ENCODE measurements at regions not wholly inside any gene's neighbourhood (a gene's known extent, or its start where the extent isn't known, plus 50 kb on each side); places are given as distances from the start of the nearest gene placed in this dataset.

- no peak overlapping the region for H3K27ac ChIP-seq (ENCODE audit: low read length)
- no peaks in the 10 kb centered on the region for H3K36me3 Mint-ChIP-seq
- DNase-seq (no peak), ATAC-seq (no peak)
- WGBS (ENCODE audit: insufficient coverage) = 66% methylated on average over 3 of the region's 3 CpGs
- peaks cover 0 to 6% of the 10 kb centered on the region in 2 donors for H3K4me1 Mint-ChIP-seq
- H3K9me3 ChIP-seq (ENCODE audit: control insufficient read depth, insufficient read depth, low read length) = no peaks in the 10 kb centered on the region
- no peaks in the 10 kb centered on the region for H3K27me3 ChIP-seq (ENCODE audit: control insufficient read depth, insufficient read depth, low read length)
- H3K27me3 Mint-ChIP-seq (ENCODE audit: low read depth in 2 of 2) = peaks cover 0 to 3% of the 10 kb centered on the region in 2 donors
- H3K4me1 ChIP-seq (ENCODE audit: control insufficient read depth, insufficient read depth, low read length) = no peaks in the 10 kb centered on the region
- H3K9me3 Mint-ChIP-seq = no peaks in the 10 kb centered on the region
- no peak for TF ChIP-seq CTCF (IDR thresholded peaks at IDR 0.05)
- no peaks in the 10 kb centered on the region for H3K36me3 ChIP-seq (ENCODE audit: control insufficient read depth, insufficient read depth, low read length)
- intact Hi-C loops (cut with micrococcal nuclease) = no loop called here
- no peak overlapping the region for H3K4me3 ChIP-seq (ENCODE audit: low read length)
- no peak overlapping the region for H3K4me3 Mint-ChIP-seq
- no peak overlapping the region for H3K27ac Mint-ChIP-seq
Measured at GRCh38 chr2:122029945-122030344, 274.5 kb downstream of the TSN start.

GRCh38 chr2:122031544-122032263 is 276.3 kb downstream of the TSN start:
- H3K36me3 Mint-ChIP-seq = no peaks in the 10 kb centered on the region
- ATAC-seq (peak in 1 of 3 donors; percentile 25), DNase-seq (no peak)
- no peaks in the 10 kb centered on the region for H3K9me3 Mint-ChIP-seq
- intact Hi-C loops (cut with micrococcal nuclease) = no loop called here
- Histone ChIP-seq H3K27ac (ENCODE audit: low read length) (no peak overlapping the region), H3K4me1 (ENCODE audit: control insufficient read depth, insufficient read depth, low read length) (no peaks in the 10 kb centered on the region), H3K9me3 (ENCODE audit: control insufficient read depth, insufficient read depth, low read length) (no peaks in the 10 kb centered on the region), H3K27me3 (ENCODE audit: control insufficient read depth, insufficient read depth, low read length) (no peaks in the 10 kb centered on the region), H3K4me3 (ENCODE audit: low read length) (no peak overlapping the region), H3K36me3 (ENCODE audit: control insufficient read depth, insufficient read depth, low read length) (no peaks in the 10 kb centered on the region)
- H3K27me3 Mint-ChIP-seq (ENCODE audit: low read depth in 2 of 2) = peaks cover 0 to 3% of the 10 kb centered on the region in 2 donors
- H3K4me3 Mint-ChIP-seq = no peak overlapping the region
- 48% methylated on average over 10 of the region's 10 CpGs for WGBS (ENCODE audit: insufficient coverage)
- H3K4me1 Mint-ChIP-seq = peaks cover 0 to 6% of the 10 kb centered on the region in 2 donors
- H3K27ac Mint-ChIP-seq = no peak overlapping the region
- TF ChIP-seq CTCF (IDR thresholded peaks at IDR 0.05) = no peak

GRCh38 chr2:122032264-122032645 is 276.8 kb downstream of the TSN start:
- peaks cover 0 to 6% of the 10 kb centered on the region in 2 donors for H3K4me1 Mint-ChIP-seq

More at GRCh38 chr2:122032264-122032645, 276.8 kb downstream of the TSN start:
- Histone ChIP-seq H3K27ac (ENCODE audit: low read length) (no peak overlapping the region), H3K27me3 (ENCODE audit: control insufficient read depth, insufficient read depth, low read length) (no peaks in the 10 kb centered on the region), H3K9me3 (ENCODE audit: control insufficient read depth, insufficient read depth, low read length) (no peaks in the 10 kb centered on the region), H3K36me3 (ENCODE audit: control insufficient read depth, insufficient read depth, low read length) (no peaks in the 10 kb centered on the region), H3K4me1 (ENCODE audit: control insufficient read depth, insufficient read depth, low read length) (no peaks in the 10 kb centered on the region), H3K4me3 (ENCODE audit: low read length) (no peak overlapping the region)
- no peak for TF ChIP-seq CTCF (IDR thresholded peaks at IDR 0.05)
- Mint-ChIP-seq H3K36me3 (no peaks in the 10 kb centered on the region), H3K4me3 (no peak overlapping the region), H3K27me3 (ENCODE audit: low read depth in 2 of 2) (peaks cover 0 to 3% of the 10 kb centered on the region in 2 donors), H3K27ac (no peak overlapping the region), H3K9me3 (no peaks in the 10 kb centered on the region)
- ATAC-seq (no peak), DNase-seq (no peak)
- 73% methylated on average over 6 of the region's 6 CpGs for WGBS (ENCODE audit: insufficient coverage)
- intact Hi-C loops (cut with micrococcal nuclease) = no loop called here

Data from natural killer cell (primary cell).